GM12878 (cell line): ENCODE measurements at regions not wholly inside any gene's neighbourhood (a gene's known extent, or its start where the extent isn't known, plus 50 kb on each side); places are given as distances from the start of the nearest gene placed in this dataset.

Source experiments
- ATAC-seq: fragments of 200-7000 bp; cut with Tn5 transposase; 3 replicates; pipeline ENCODE4 v1.9.1; 2020; ENCODE audit warnings: mild to moderate bottlenecking, moderate library complexity
- BruUV-seq: library from RNA; stranded (reverse); fragments of 400-500 nt; replicated peaks from 2 replicates; lab custom pipeline; 2021; lab: Mats Ljungman, UMichigan
- CTCF ChIA-PET: fragments of 300-600 bp; sonication (Branson Sonifier 250); formaldehyde crosslinking; extraction: SDS; loops from one replicate; lab custom pipeline; 2021; ENCODE audit warnings: inconsistent platforms; lab: Yijun Ruan, JAX
- POLR2A ChIA-PET: fragments of 350-600 bp; formaldehyde crosslinking; extraction: SDS; loops from one replicate; lab custom pipeline; 2021; ENCODE audit warnings: inconsistent platforms; lab: Charles Lee
- RAD21 ChIA-PET: fragments of 300-600 bp; sonication (Branson Sonifier 250); formaldehyde crosslinking; loops from one replicate; lab custom pipeline; 2023; ENCODE audit warnings: antibody characterized with exemption; ENCODE audit not compliant: unreplicated experiment; lab: Charles Lee
- SMC1A ChIA-PET: fragments of 300-600 bp; sonication (Branson Sonifier 250); formaldehyde crosslinking; loops from one replicate; lab custom pipeline; 2023; ENCODE audit not compliant: unreplicated experiment, uncharacterized antibody; lab: Charles Lee
- DNase-seq: peaks from one replicate; pipeline ENCODE4 v3.0.0-alpha.2; 2011; ENCODE audit warnings: low read depth, low spot score
- FAIRE-seq: peaks from 3 replicates; lab custom pipeline; 2011; peaks lifted over from hg19 to GRCh38; lab: Jason Lieb, UNC
- H2AFZ ChIP-seq: 2 replicates; pipeline ENCODE4 v1.6.0; 2011; ENCODE audit warnings: low read depth, low read length, control low read depth; ENCODE audit not compliant: control insufficient read depth
- H3K27ac ChIP-seq: 2 replicates; pipeline ENCODE4 v1.5.1; 2011; ENCODE audit warnings: control low read depth; ENCODE audit not compliant: control insufficient read depth, insufficient read depth
- H3K27me3 ChIP-seq, 2 experiments: replicated peaks in 1 of 2; 2 replicates each; pipeline versions ENCODE4 v1.6.0 to v1.6.1; 2011; ENCODE audit warnings: low read length in 1 of 2; ENCODE audit not compliant: control insufficient read depth in 2 of 2, insufficient read depth in 2 of 2
- H3K36me3 ChIP-seq, 2 experiments: 2 replicates each; pipeline ENCODE4 v1.5.1; 2011; ENCODE audit warnings: low read length in 1 of 2; ENCODE audit not compliant: control insufficient read depth in 2 of 2, insufficient read depth in 2 of 2
- H3K4me1 ChIP-seq: 2 replicates; pipeline ENCODE4 v1.6.1; 2011; ENCODE audit warnings: mild to moderate bottlenecking, low read length, moderate library complexity, mixed read lengths; ENCODE audit not compliant: control insufficient read depth, insufficient read depth
- H3K4me2 ChIP-seq: 2 replicates; pipeline ENCODE4 v1.6.0; 2011; ENCODE audit warnings: control low read depth; ENCODE audit not compliant: control insufficient read depth, insufficient read depth
- H3K4me3 ChIP-seq: fragments of 200-600 bp; sonication (generic); 2 replicates; pipeline ENCODE4 v1.5.1; 2016
- H3K79me2 ChIP-seq: 2 replicates; pipeline ENCODE4 v1.6.0; 2011; ENCODE audit warnings: low read length; ENCODE audit not compliant: control insufficient read depth, insufficient read depth
- H3K9ac ChIP-seq: 2 replicates; pipeline ENCODE4 v1.8.0; 2011; ENCODE audit warnings: low read length, control low read depth, mixed read lengths; ENCODE audit not compliant: control insufficient read depth, insufficient read depth
- H3K9me3 ChIP-seq: replicated peaks from 3 replicates; pipeline ENCODE4 v1.5.1; 2011; ENCODE audit warnings: mild to moderate bottlenecking, low read length; ENCODE audit not compliant: control insufficient read depth, insufficient read depth
- H4K20me1 ChIP-seq: 2 replicates; pipeline ENCODE4 v1.6.0; 2011; ENCODE audit not compliant: control insufficient read depth, insufficient read depth
- ATF7 ChIP-seq: fragments of 450-650 bp; IDR thresholded peaks from 2 replicates; pipeline ENCODE4 v1.6.1; 2016; ENCODE audit warnings: low read depth, mild to moderate bottlenecking
- CREB1 ChIP-seq: IDR thresholded peaks from 2 replicates; pipeline ENCODE4 v1.6.1; 2012; ENCODE audit warnings: low read depth, mild to moderate bottlenecking, inconsistent platforms
- EP300 ChIP-seq, 2 experiments: fragments of 150-350 bp in 1 of 2; IDR thresholded peaks; 2 replicates each; pipeline ENCODE4 v1.6.1; 2011 to 2012; ENCODE audit warnings: low read depth in 2 of 2, low read length in 2 of 2, borderline replicate concordance in 1 of 2, improper control_type of control experiment in 1 of 2, inconsistent platforms in 1 of 2; ENCODE audit not compliant: control insufficient read depth in 1 of 2
- HCFC1 ChIP-seq: fragments of 150-350 bp; IDR thresholded peaks from 2 replicates; pipeline ENCODE4 v1.6.1; 2014; ENCODE audit warnings: low read length
- JUNB ChIP-seq: IDR thresholded peaks from 2 replicates; pipeline ENCODE4 v1.6.1; 2016; ENCODE audit warnings: antibody characterized with exemption, mild to moderate bottlenecking
- KLF5 ChIP-seq: fragments of 450-650 bp; IDR thresholded peaks from 2 replicates; pipeline ENCODE4 v1.6.1; 2014; ENCODE audit warnings: mild to moderate bottlenecking; ENCODE audit not compliant: partially characterized antibody
- MYB ChIP-seq: fragments of 150-350 bp; IDR thresholded peaks from 2 replicates; pipeline ENCODE4 v1.6.1; 2014; ENCODE audit warnings: mild to moderate bottlenecking, low read depth, low read length, borderline replicate concordance
- SKIL ChIP-seq: fragments of 450-650 bp; IDR thresholded peaks from 2 replicates; pipeline ENCODE4 v1.6.1; 2017; ENCODE audit warnings: mild to moderate bottlenecking, low read depth, inconsistent platforms; ENCODE audit not compliant: poor library complexity, severe bottlenecking
- SMC3 ChIP-seq: IDR thresholded peaks from 2 replicates; pipeline ENCODE4 v1.6.1; 2011; ENCODE audit warnings: low read length, improper control_type of control experiment, borderline replicate concordance
- SPI1 ChIP-seq: IDR thresholded peaks from 2 replicates; pipeline ENCODE4 v1.6.1; 2011; ENCODE audit warnings: low read depth, mild to moderate bottlenecking, low read length, moderate library complexity, borderline replicate concordance; ENCODE audit not compliant: insufficient read depth
- SREBF2 ChIP-seq: IDR thresholded peaks from 2 replicates; pipeline ENCODE4 v1.6.1; 2012; ENCODE audit warnings: mild to moderate bottlenecking, low read length
- SUPT20H ChIP-seq: IDR thresholded peaks from 2 replicates; pipeline ENCODE4 v1.6.1; 2011; ENCODE audit warnings: low read depth, mild to moderate bottlenecking, low read length, moderate library complexity, borderline replicate concordance; ENCODE audit not compliant: control insufficient read depth
- ZBTB11 ChIP-seq: fragments of 450-650 bp; formaldehyde crosslinking; IDR thresholded peaks from 2 replicates; pipeline ENCODE4 v1.5.0; 2022; ENCODE audit warnings: mild to moderate bottlenecking, missing genetic modification characterization
- ZBTB33 ChIP-seq: fragments of 450-650 bp; IDR thresholded peaks from 2 replicates; pipeline ENCODE4 v1.6.1; 2017; ENCODE audit warnings: mild to moderate bottlenecking
- ZNF384 ChIP-seq: IDR thresholded peaks from 2 replicates; pipeline ENCODE4 v1.6.1; 2012; ENCODE audit warnings: low read depth, mild to moderate bottlenecking, low read length, improper control_type of control experiment, borderline replicate concordance
- WGBS: methylation state at CpG from one replicate; pipeline ENCODE4 v1.1.6; 2016; ENCODE audit warnings: low lambda C conversion rate; ENCODE audit not compliant: insufficient replicate concordance, insufficient coverage; ENCODE audit errors: missing lambda C conversion rate; 5-methylcytosine and 5-hydroxymethylcytosine counted together
- in situ Hi-C: fragments of 300-500 bp; cut with MboI; formaldehyde crosslinking; loops from 9 replicates; pipeline ENCODE4 v1.14.3; 2018; ENCODE audit warnings: mixed read lengths
- intact Hi-C: fragments of 100-400 bp; cut with micrococcal nuclease; formaldehyde crosslinking; loops from one replicate; pipeline ENCODE4 v1.14.2; 2022; ENCODE audit not compliant: unreplicated experiment

GRCh38 chr3:70747847-70748246, 435.4 kb upstream of the MDFIC2 start (continued):
- no peak for TF ChIP-seq SREBF2
- no peak for TF ChIP-seq HCFC1

GRCh38 chr3:70744536-70744935, 432.1 kb upstream of the MDFIC2 start:
- Histone ChIP-seq H3K4me3 (no peak overlapping the region), H3K36me3 (no peaks in the 10 kb centered on the region), H3K27ac (no peak overlapping the region), H3K9ac (no peak overlapping the region), H3K27me3 (no peaks in the 10 kb centered on the region), H2AFZ (no peak overlapping the region), H3K9me3 (no peaks in the 10 kb centered on the region), H3K4me2 (no peak overlapping the region), H3K4me1 (no peaks in the 10 kb centered on the region), H3K79me2 (no peaks in the 10 kb centered on the region), H4K20me1 (no peaks in the 10 kb centered on the region)
- in situ Hi-C loops (no loop called here), intact Hi-C loops (no loop called here)
- FAIRE-seq: no peak
- POLR2A ChIA-PET: no interaction called here
- SMC1A ChIA-PET: interaction anchor here (0.6 to 0.9 kb wide), 2 partner anchors 12 to 80 kb away, joined by 3 read pairs; no protein-coding TSS in a partner anchor
- DNase-seq: no peak
- WGBS: 21% methylated on average over 3 of the region's 3 CpGs
- RAD21 ChIA-PET: no interaction called here
- TF ChIP-seq SREBF2 (no peak), ZNF384 (no peak), KLF5 (no peak), ZBTB11 (CRISPR knock-in tag) (no peak), HCFC1 (no peak), EP300 (IDR thresholded peaks at IDR 0.05; ENCODE audit: borderline replicate concordance in 1 of 2, control insufficient read depth in 1 of 2, low read depth in 2 of 2, low read length in 2 of 2) (no peak), SPI1 (no peak), ZBTB33 (no peak), SMC3 (no peak), ATF7 (no peak), CREB1 (no peak), SKIL (no peak), MYB (no peak), SUPT20H (no peak), JUNB (no peak)
- ATAC-seq: no peak
- CTCF ChIA-PET: interaction anchor here (0.7 kb wide), 1 partner anchor 206 kb away, joined by 3 read pairs; no protein-coding TSS in a partner anchor
- no TSS peak for BruUV-seq
